Activated naive CD8-positive, alpha-beta T cell (primary cell): ENCODE measurements at regions not wholly inside any gene's neighbourhood (a gene's known extent, or its start where the extent isn't known, plus 50 kb on each side); places are given as distances from the start of the nearest gene placed in this dataset.

ENCODE experiments used
- H3K27ac Mint-ChIP-seq: one replicate; pipeline ENCODE4 v1.8.0; 2021; ENCODE audit warnings: mixed read lengths
- H3K27me3 Mint-ChIP-seq: one replicate; pipeline ENCODE4 v1.8.0; 2021; ENCODE audit warnings: mixed read lengths
- H3K36me3 Mint-ChIP-seq: one replicate; pipeline ENCODE4 v1.8.0; 2021; ENCODE audit warnings: mixed read lengths
- H3K4me1 Mint-ChIP-seq: one replicate; pipeline ENCODE4 v1.8.0; 2021; ENCODE audit warnings: low read depth, mixed read lengths
- H3K4me3 Mint-ChIP-seq: one replicate; pipeline ENCODE4 v1.8.0; 2021; ENCODE audit warnings: mild to moderate bottlenecking, mixed read lengths
- H3K9me3 Mint-ChIP-seq: one replicate; pipeline ENCODE4 v1.8.0; 2021; ENCODE audit warnings: low read depth, mixed read lengths

DNA sequence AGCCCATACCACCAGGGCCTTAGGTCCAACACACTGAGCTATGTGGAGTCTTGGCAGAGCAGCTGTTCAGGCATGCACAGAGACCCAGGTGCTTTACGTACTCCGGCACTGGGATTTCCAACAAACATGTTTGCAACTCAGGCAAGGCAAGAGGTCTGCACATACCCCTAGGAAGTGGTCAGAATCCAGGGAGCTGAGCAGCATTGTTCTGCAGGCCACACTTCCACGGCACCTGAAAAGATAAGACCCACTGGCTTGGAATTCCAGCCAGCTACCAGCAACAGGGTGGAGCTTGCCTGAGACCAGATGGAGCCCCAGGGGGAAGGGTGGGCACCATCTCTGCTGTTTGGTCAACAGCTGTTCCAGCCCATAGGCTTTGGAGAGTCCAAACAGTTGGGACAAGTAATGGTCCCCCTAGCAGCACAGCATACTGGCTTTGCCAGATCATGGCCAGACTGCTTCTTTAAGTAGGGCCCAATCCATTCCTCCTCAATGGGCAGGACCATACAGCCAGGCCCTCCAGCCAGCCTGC, 51.7 kb upstream of the LRRC8B start:
- Mint-ChIP-seq H3K4me3 (no peak overlapping the region), H3K4me1 (peaks cover 3% of the 10 kb centered on the region), H3K27ac (no peak overlapping the region), H3K27me3 (peaks cover 3% of the 10 kb centered on the region), H3K9me3 (peaks cover 3% of the 10 kb centered on the region), H3K36me3 (peaks cover 10% of the 10 kb centered on the region)
